ENCODE measurements at regions not wholly inside any gene's neighbourhood (a gene's known extent, or its start where the extent isn't known, plus 50 kb on each side); places are given as distances from the start of the nearest gene placed in this dataset.

DNA sequence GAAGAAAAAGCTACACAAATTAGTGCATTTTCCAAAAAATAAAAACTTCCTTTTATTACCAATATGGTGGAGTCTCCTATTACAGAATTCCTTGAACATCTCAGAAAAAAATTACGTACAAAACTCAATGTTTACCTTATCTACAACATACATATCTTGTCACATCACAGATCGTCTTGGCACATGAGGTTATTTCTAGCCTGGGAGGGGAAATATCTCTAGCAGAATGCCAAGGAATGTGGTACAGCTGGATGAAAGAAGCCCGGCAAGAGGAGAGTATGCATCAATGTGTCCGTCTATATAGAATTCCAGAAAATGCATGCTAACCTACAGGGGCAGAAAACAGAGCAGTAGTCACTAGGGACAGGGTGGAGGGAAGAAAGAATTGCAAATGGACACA is 443.8 kb downstream of the ZSWIM6 start:
- no peak overlapping the region for H3K9ac ChIP-seq (ENCODE audit: low read length)
- H3K36me3 ChIP-seq (ENCODE audit: insufficient read depth, low read length) = no peaks in the 10 kb centered on the region
- H3K27me3 ChIP-seq (ENCODE audit: control insufficient read depth in 1 of 2, insufficient read depth in 2 of 2, low read length in 2 of 2) = peaks cover 0 to 5% of the 10 kb centered on the region in 2 donors
- H3K4me3 ChIP-seq (ENCODE audit: low read depth in 1 of 2, low read length in 2 of 2) = no peak overlapping the region
- no peaks in the 10 kb centered on the region for H3K4me1 ChIP-seq (ENCODE audit: insufficient read depth, low read length)
- H3K27ac ChIP-seq (ENCODE audit: low read depth, low read length) = no peak overlapping the region
- no peaks in the 10 kb centered on the region for H3K9me3 ChIP-seq (ENCODE audit: low read length)

DNA sequence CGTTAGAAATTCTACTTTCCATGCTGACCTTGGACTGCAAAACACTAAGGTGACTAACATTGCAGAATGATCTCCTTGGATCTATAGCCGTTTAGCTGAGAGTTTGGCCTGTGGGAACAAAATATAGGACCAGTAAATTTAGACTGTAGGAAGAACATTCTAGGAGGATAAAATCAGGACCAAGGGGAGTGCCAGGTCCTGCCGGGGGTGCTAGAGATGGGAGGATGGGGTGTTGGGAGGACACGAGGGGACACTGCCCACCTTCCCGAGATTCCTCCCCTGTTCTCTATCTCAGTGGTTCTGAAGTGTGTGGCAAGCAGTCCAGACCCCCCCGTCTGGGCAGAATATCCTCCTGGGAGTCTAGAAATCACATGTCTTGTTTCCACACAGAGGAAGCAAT is 445.2 kb downstream of the ZSWIM6 start:
- Histone ChIP-seq H3K27me3 (ENCODE audit: control insufficient read depth in 1 of 2, insufficient read depth in 2 of 2, low read length in 2 of 2) (peaks cover 0 to 5% of the 10 kb centered on the region in 2 donors), H3K9ac (ENCODE audit: low read length) (no peak overlapping the region), H3K4me1 (ENCODE audit: insufficient read depth, low read length) (no peaks in the 10 kb centered on the region)

DNA sequence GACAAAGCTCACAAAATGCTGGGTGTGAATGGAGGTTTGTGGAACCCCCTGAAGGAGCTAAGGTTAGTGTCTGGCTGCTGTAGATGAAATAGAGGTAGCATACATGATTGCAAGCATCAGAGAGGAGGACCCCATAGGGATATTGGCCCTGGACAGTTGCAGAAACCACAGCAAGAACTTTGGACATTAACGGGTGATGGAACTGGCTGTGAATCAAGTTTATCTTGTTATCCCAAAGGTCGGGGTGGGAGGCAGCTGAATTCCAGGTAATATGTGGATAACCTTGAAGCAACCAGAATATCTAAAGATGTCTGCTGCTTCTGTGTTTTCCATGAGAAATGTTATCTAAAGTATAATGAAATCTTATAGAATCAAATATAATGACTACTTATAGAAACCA is 447.7 kb downstream of the ZSWIM6 start:
- H3K9me3 ChIP-seq (ENCODE audit: low read length) = no peaks in the 10 kb centered on the region

More for the DNA sequence above, 445.2 kb downstream of the ZSWIM6 start:
- Histone ChIP-seq H3K27ac (ENCODE audit: low read depth, low read length) (no peak overlapping the region), H3K4me3 (ENCODE audit: low read depth in 1 of 2, low read length in 2 of 2) (no peak overlapping the region), H3K36me3 (ENCODE audit: insufficient read depth, low read length) (no peaks in the 10 kb centered on the region), H3K9me3 (ENCODE audit: low read length) (no peaks in the 10 kb centered on the region)

DNA sequence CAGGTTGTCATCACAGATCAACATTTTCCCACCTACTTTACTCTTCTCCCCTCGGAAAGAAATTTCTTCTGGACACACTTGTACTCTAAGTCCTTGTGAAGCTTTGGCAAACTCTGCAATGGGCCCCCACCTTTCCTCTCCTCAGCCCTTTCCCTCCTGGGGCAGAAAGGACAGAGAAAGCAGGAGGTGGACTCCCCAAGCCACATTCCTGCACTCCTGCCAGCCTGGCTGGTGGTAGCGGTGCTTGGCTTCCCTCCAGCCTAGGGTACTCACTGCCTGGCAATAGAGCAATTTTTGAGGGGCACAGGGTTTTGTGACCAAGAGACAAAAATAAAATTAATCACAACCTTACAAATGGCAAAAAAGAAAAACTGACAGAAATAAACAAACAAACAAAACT is 451.4 kb downstream of the ZSWIM6 start:
- no peaks in the 10 kb centered on the region for H3K27me3 ChIP-seq (ENCODE audit: control insufficient read depth in 1 of 2, insufficient read depth in 2 of 2, low read length in 2 of 2)
- H3K4me1 ChIP-seq (ENCODE audit: insufficient read depth, low read length) = no peaks in the 10 kb centered on the region
- H3K27ac ChIP-seq (ENCODE audit: low read depth, low read length) = no peak overlapping the region
- no peak overlapping the region for H3K9ac ChIP-seq (ENCODE audit: low read length)
- H3K36me3 ChIP-seq (ENCODE audit: insufficient read depth, low read length) = no peaks in the 10 kb centered on the region
- no peak overlapping the region for H3K4me3 ChIP-seq (ENCODE audit: low read depth in 1 of 2, low read length in 2 of 2)
- no peaks in the 10 kb centered on the region for H3K9me3 ChIP-seq (ENCODE audit: low read length)

More for the DNA sequence above, 447.7 kb downstream of the ZSWIM6 start:
- H3K36me3 ChIP-seq (ENCODE audit: insufficient read depth, low read length) = no peaks in the 10 kb centered on the region
- no peaks in the 10 kb centered on the region for H3K4me1 ChIP-seq (ENCODE audit: insufficient read depth, low read length)
- H3K27me3 ChIP-seq (ENCODE audit: control insufficient read depth in 1 of 2, insufficient read depth in 2 of 2, low read length in 2 of 2) = peaks cover 0 to 5% of the 10 kb centered on the region in 2 donors
- no peak overlapping the region for H3K4me3 ChIP-seq (ENCODE audit: low read depth in 1 of 2, low read length in 2 of 2)
- H3K9ac ChIP-seq (ENCODE audit: low read length) = no peak overlapping the region
- H3K27ac ChIP-seq (ENCODE audit: low read depth, low read length) = no peak overlapping the region

DNA sequence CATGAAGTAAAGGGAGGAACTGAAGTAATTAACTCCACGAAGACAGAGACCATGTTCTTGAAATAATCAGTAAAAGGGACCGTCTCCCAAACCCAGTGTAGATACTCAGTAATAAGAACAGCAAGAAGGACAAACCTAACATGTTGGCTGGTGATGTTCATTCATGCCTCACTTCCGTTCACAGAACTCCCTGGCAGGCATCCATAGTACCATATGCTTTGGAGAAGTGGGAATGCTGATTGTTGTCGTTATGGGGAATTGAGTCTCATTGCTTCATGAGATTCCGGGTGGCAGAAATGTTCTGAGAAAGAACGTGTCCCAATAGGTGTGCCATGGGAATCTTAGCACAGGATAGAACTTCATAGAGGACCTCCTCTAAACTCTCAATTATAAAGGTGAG is 452.3 kb downstream of the ZSWIM6 start:
- no peaks in the 10 kb centered on the region for H3K4me1 ChIP-seq (ENCODE audit: insufficient read depth, low read length)
- no peaks in the 10 kb centered on the region for H3K9me3 ChIP-seq (ENCODE audit: low read length)

GRCh38 chr5:61788548-61788947 is 456.5 kb downstream of the ZSWIM6 start:
- H3K36me3 ChIP-seq (ENCODE audit: insufficient read depth, low read length) = no peaks in the 10 kb centered on the region
- no peaks in the 10 kb centered on the region for H3K9me3 ChIP-seq (ENCODE audit: low read length)
- no peaks in the 10 kb centered on the region for H3K4me1 ChIP-seq (ENCODE audit: insufficient read depth, low read length)
- no peak overlapping the region for H3K4me3 ChIP-seq (ENCODE audit: low read depth in 1 of 2, low read length in 2 of 2)
- H3K27ac ChIP-seq (ENCODE audit: low read depth, low read length) = no peak overlapping the region
- H3K9ac ChIP-seq (ENCODE audit: low read length) = no peak overlapping the region
- H3K27me3 ChIP-seq (ENCODE audit: control insufficient read depth in 1 of 2, insufficient read depth in 2 of 2, low read length in 2 of 2) = no peaks in the 10 kb centered on the region

More for the DNA sequence above, 452.3 kb downstream of the ZSWIM6 start:
- Histone ChIP-seq H3K27ac (ENCODE audit: low read depth, low read length) (no peak overlapping the region), H3K36me3 (ENCODE audit: insufficient read depth, low read length) (no peaks in the 10 kb centered on the region), H3K9ac (ENCODE audit: low read length) (no peak overlapping the region), H3K27me3 (ENCODE audit: control insufficient read depth in 1 of 2, insufficient read depth in 2 of 2, low read length in 2 of 2) (no peaks in the 10 kb centered on the region), H3K4me3 (ENCODE audit: low read depth in 1 of 2, low read length in 2 of 2) (no peak overlapping the region)

DNA sequence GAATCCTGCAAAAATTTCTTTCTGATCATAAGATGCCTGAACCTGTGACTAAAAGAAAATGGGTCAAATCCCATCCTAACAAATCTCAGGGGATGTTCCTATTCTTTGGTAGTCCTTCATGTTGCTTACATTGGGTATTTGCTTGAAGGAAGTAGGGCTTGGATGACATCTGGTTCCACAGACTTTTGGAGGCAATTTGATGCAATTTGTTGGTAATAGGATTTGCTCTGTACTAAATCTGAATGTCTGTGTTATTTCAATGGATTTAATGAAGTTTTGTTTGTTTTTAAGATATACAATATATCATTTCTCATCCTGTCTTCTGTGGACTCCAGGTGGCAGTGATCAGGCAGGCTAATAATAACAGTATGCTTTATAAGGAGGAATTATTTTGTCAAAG is 457.9 kb downstream of the ZSWIM6 start:
- Histone ChIP-seq H3K36me3 (ENCODE audit: insufficient read depth, low read length) (no peaks in the 10 kb centered on the region), H3K27ac (ENCODE audit: low read depth, low read length) (no peak overlapping the region), H3K4me3 (ENCODE audit: low read depth in 1 of 2, low read length in 2 of 2) (no peak overlapping the region), H3K9ac (ENCODE audit: low read length) (no peak overlapping the region), H3K4me1 (ENCODE audit: insufficient read depth, low read length) (no peaks in the 10 kb centered on the region), H3K27me3 (ENCODE audit: control insufficient read depth in 1 of 2, insufficient read depth in 2 of 2, low read length in 2 of 2) (no peaks in the 10 kb centered on the region), H3K9me3 (ENCODE audit: low read length) (no peaks in the 10 kb centered on the region)

DNA sequence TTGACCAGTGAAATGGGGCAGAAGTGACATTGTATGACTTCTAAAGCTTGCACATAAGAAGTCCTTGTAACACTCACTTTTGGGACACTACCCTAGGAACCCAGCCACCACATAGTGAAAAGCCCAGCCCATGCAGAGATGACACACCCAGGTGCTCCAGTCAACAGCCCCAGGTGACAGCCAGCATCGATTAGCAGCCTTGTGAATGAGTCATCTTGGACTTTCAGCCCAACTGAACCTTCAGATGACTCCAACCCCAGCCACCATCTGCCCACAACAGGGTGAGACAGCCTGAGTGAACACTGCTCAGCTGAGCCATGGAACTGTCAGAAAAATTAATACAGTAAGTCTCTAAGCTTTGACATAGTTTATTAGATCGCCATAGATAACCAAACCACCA is 458.6 kb downstream of the ZSWIM6 start:
- H3K9ac ChIP-seq (ENCODE audit: low read length) = no peak overlapping the region
- H3K4me1 ChIP-seq (ENCODE audit: insufficient read depth, low read length) = no peaks in the 10 kb centered on the region
- H3K36me3 ChIP-seq (ENCODE audit: insufficient read depth, low read length) = no peaks in the 10 kb centered on the region
- no peaks in the 10 kb centered on the region for H3K9me3 ChIP-seq (ENCODE audit: low read length)
- H3K27me3 ChIP-seq (ENCODE audit: control insufficient read depth in 1 of 2, insufficient read depth in 2 of 2, low read length in 2 of 2) = no peaks in the 10 kb centered on the region
- no peak overlapping the region for H3K4me3 ChIP-seq (ENCODE audit: low read depth in 1 of 2, low read length in 2 of 2)
- no peak overlapping the region for H3K27ac ChIP-seq (ENCODE audit: low read depth, low read length)

- Histone ChIP-seq H3K36me3 (ENCODE audit: insufficient read depth, low read length) (no peaks in the 10 kb centered on the region), H3K4me1 (ENCODE audit: insufficient read depth, low read length) (no peaks in the 10 kb centered on the region), H3K27ac (ENCODE audit: low read depth, low read length) (no peak overlapping the region), H3K4me3 (ENCODE audit: low read depth in 1 of 2, low read length in 2 of 2) (no peak overlapping the region), H3K9me3 (ENCODE audit: low read length) (no peaks in the 10 kb centered on the region), H3K27me3 (ENCODE audit: control insufficient read depth in 1 of 2, insufficient read depth in 2 of 2, low read length in 2 of 2) (no peaks in the 10 kb centered on the region), H3K9ac (ENCODE audit: low read length) (no peak overlapping the region)
Observed at GRCh38 chr5:61796773-61797172, 464.7 kb downstream of the ZSWIM6 start.

- Histone ChIP-seq H3K9ac (ENCODE audit: low read length) (no peak overlapping the region), H3K27ac (ENCODE audit: low read depth, low read length) (no peak overlapping the region), H3K27me3 (ENCODE audit: control insufficient read depth in 1 of 2, insufficient read depth in 2 of 2, low read length in 2 of 2) (no peaks in the 10 kb centered on the region), H3K4me3 (ENCODE audit: low read depth in 1 of 2, low read length in 2 of 2) (no peak overlapping the region), H3K4me1 (ENCODE audit: insufficient read depth, low read length) (no peaks in the 10 kb centered on the region), H3K9me3 (ENCODE audit: low read length) (no peaks in the 10 kb centered on the region), H3K36me3 (ENCODE audit: insufficient read depth, low read length) (no peaks in the 10 kb centered on the region)
Observed at GRCh38 chr5:61800450-61800849, 468.4 kb downstream of the ZSWIM6 start.

GRCh38 chr5:61801174-61801573 is 469.1 kb downstream of the ZSWIM6 start:
- Histone ChIP-seq H3K36me3 (ENCODE audit: insufficient read depth, low read length) (no peaks in the 10 kb centered on the region), H3K4me3 (ENCODE audit: low read depth in 1 of 2, low read length in 2 of 2) (no peak overlapping the region), H3K27ac (ENCODE audit: low read depth, low read length) (no peak overlapping the region), H3K4me1 (ENCODE audit: insufficient read depth, low read length) (no peaks in the 10 kb centered on the region), H3K27me3 (ENCODE audit: control insufficient read depth in 1 of 2, insufficient read depth in 2 of 2, low read length in 2 of 2) (no peaks in the 10 kb centered on the region), H3K9me3 (ENCODE audit: low read length) (no peaks in the 10 kb centered on the region), H3K9ac (ENCODE audit: low read length) (no peak overlapping the region)

DNA sequence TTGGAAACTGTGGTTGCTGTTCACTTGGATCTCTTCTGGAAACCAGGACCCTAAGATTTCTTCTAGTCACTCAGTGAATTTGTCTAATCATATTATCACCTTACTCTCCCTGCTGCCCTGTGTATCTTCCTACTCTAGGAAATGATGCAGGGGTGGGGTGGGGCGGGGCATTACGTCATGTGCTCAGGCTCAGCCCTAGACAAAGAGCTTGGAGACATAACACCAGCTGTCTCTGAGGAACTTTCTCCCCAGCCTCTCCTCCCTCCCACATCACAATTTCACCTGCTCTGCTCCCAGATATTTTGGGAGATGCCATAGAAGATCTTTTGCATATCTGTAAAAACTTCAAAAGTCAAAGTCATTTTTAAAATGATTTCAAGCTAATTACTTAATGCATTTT is 470.4 kb downstream of the ZSWIM6 start:
- no peak overlapping the region for H3K9ac ChIP-seq (ENCODE audit: low read length)
- no peaks in the 10 kb centered on the region for H3K36me3 ChIP-seq (ENCODE audit: insufficient read depth, low read length)
- no peaks in the 10 kb centered on the region for H3K4me1 ChIP-seq (ENCODE audit: insufficient read depth, low read length)
- H3K9me3 ChIP-seq (ENCODE audit: low read length) = no peaks in the 10 kb centered on the region
- no peaks in the 10 kb centered on the region for H3K27me3 ChIP-seq (ENCODE audit: control insufficient read depth in 1 of 2, insufficient read depth in 2 of 2, low read length in 2 of 2)
- no peak overlapping the region for H3K27ac ChIP-seq (ENCODE audit: low read depth, low read length)
- H3K4me3 ChIP-seq (ENCODE audit: low read depth in 1 of 2, low read length in 2 of 2) = no peak overlapping the region

All from muscle layer of colon (tissue), 2 donors.